Astrocyte of the spinal cord (primary cell): ENCODE measurements at regions not wholly inside any gene's neighbourhood (a gene's known extent, or its start where the extent isn't known, plus 50 kb on each side); places are given as distances from the start of the nearest gene placed in this dataset.
"Not testable (repeated sequence)": the region's sequence is repeated elsewhere in the genome, so short reads cannot be mapped to it uniquely, and the experiment has no call there.

Experiments
- DNase-seq: peaks from one replicate; pipeline ENCODE4 v3.0.0; 2011; ENCODE audit warnings: low read depth, low spot score
- H3K4me3 ChIP-seq: 2 replicates; pipeline ENCODE4 v1.5.1; 2011; ENCODE audit warnings: low read depth, mild to moderate bottlenecking, low read length, moderate library complexity
- in situ Hi-C: cut with HindIII; loops from 2 replicates; pipeline ENCODE4 v1.10.0; 2017; ENCODE audit warnings: low sequenced_read_pairs
- TF ChIP-seq, protein P1 (sequence below): IDR thresholded peaks from 2 replicates; pipeline ENCODE4 v1.5.1; 2012; ENCODE audit warnings: low read depth, mild to moderate bottlenecking, low read length, inconsistent platforms

DNA sequence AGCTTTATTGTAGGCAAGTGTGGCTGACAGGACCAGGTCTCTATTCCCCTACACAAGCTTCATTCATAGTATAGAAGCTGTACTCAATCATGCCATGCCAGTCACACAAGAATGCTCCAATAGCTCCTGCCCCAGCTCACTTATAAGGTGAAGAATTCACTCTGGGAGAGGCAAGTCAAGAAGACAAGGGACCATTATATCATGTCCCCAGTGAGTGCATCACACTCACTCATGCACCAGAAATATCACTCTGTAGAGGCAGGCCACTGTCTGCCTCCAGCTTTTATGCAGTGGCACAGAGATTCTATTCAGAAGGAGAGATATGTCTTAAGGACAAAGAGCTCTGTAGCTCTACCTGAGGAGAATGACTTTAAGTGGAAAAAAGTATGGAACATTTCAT lies 263.2 kb downstream of the GJA1 start:
- in situ Hi-C loops, result no loop called here
- TF ChIP-seq, protein P1, sequence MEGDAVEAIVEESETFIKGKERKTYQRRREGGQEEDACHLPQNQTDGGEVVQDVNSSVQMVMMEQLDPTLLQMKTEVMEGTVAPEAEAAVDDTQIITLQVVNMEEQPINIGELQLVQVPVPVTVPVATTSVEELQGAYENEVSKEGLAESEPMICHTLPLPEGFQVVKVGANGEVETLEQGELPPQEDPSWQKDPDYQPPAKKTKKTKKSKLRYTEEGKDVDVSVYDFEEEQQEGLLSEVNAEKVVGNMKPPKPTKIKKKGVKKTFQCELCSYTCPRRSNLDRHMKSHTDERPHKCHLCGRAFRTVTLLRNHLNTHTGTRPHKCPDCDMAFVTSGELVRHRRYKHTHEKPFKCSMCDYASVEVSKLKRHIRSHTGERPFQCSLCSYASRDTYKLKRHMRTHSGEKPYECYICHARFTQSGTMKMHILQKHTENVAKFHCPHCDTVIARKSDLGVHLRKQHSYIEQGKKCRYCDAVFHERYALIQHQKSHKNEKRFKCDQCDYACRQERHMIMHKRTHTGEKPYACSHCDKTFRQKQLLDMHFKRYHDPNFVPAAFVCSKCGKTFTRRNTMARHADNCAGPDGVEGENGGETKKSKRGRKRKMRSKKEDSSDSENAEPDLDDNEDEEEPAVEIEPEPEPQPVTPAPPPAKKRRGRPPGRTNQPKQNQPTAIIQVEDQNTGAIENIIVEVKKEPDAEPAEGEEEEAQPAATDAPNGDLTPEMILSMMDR, result no peak
- no peak for DNase-seq
- no peak overlapping the region for H3K4me3 ChIP-seq

DNA sequence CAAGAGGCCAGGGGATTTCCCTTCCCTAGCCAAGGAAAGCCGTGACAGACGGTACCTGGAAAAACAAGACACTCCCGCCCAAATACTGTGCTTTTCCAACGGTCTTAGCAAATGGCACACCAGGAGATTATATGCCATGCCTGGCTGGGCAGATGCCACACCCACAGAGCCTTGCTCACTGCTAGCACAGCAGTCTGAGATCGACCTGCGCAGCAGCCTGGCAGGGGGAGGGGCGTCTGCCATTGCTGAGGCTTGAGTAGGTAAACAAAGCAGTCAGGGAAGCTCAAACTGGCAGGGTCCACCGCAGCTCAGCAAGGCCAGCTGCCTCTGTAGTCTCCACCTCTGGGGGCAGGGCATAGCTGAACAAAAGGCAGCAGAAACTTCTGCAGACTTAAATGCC lies 267.7 kb downstream of the GJA1 start:
- H3K4me3 ChIP-seq, in situ Hi-C loops, DNase-seq: not testable (repeated sequence)

DNA sequence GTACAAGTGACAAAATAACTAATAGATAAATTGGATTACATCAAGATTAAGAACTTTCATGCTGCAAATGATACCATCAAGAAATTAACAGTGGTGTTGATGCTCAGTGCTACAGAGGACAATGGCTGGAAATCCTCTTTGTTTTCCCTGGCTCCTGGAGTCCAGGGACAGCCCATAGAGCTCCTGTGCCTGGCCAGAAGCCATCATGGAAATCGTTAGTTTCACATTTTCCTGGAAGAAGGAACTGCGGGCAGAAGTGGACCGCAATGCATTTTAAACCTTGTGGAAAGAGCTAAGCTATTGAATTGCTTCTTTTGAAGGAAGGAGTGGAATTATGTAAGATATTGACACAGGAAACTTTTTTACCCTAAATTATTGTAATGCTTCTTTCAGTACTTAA lies 276.0 kb downstream of the GJA1 start:
- TF ChIP-seq, protein P1, result no peak
- H3K4me3 ChIP-seq, result no peak overlapping the region
- no peak for DNase-seq
- in situ Hi-C loops, result no loop called here

DNA sequence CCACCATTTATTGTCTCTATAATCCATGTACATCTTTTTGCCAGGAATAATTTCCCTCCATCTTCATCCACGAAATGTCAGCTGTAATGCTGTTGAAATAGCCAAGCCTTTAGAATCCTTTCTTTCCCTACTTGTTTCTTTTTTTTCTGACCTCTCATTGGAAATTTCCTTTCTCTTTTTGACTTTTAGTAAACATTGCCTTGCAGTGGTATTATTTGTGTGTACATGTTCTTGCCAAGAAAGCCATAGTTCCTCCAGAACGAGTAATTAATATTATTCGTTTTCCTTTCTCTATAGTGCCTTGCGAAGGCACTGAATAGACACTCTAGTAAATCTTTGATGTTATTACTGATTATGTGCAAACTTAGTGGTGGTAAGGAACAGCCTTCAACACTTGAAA lies 282.2 kb downstream of the GJA1 start:
- TF ChIP-seq, protein P1, result no peak
- no peak for DNase-seq
- no peak overlapping the region for H3K4me3 ChIP-seq
- in situ Hi-C loops, result no loop called here

DNA sequence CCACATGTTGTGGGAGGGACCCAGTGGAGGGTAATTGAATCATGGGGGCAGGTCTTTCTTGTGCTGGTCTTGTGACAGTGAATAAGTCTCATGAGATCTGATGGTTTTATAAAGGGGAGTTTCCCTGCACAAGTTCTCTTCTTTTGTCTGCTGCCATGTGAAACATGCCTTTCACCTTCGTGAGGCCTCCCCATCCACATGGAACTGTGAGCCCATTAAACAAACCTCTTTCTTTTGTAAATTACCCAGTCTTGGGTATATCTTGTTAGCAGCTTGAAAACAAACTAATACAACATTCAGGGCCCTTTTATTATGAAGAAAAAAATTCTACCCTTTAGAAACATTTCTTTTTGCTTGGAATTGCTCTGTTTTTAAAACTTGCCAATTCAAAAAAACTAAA lies 285.4 kb downstream of the GJA1 start:
- H3K4me3 ChIP-seq, DNase-seq, in situ Hi-C loops: not testable (repeated sequence)

DNA sequence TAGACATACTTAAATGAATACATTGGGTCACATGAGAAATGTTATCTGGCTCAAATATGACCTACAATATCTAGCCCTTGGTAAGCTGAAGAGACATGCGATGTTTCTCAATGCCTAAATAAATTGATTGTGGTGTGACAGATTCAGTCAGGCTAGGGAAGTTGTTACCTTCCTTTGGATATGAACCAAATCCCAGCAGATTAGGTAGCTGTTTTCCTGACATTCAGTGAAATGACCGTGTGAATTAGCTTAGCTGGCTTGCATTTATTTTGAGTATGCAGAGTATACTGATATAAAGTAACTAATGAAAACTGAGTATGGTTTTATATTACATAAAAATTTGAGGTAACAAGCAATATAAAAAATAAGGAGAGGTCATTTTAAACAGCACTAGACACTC lies 288.2 kb downstream of the GJA1 start:
- no peak overlapping the region for H3K4me3 ChIP-seq
- in situ Hi-C loops, result no loop called here
- DNase-seq, result no peak
- TF ChIP-seq, protein P1, result no peak

DNA sequence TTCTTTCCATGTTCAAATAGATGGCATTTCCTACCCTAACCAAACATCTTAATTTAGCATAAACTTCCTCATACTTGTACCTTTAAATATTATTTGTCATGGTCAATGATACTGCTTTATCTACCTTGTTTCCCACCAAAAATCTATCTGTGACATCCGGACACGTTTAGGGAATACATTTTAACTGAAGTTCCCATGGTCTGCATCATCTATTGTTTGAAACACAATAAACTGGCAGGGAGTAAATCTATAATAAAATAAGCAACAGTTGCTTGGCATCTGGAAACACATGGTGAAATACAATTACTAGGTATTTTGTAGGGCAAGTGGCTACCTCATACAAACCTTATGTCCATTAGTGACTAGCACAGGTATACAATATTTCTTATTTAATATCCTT lies 289.1 kb downstream of the GJA1 start:
- no peak for DNase-seq
- in situ Hi-C loops, result no loop called here
- H3K4me3 ChIP-seq, result no peak overlapping the region
- TF ChIP-seq, protein P1, result no peak

DNA sequence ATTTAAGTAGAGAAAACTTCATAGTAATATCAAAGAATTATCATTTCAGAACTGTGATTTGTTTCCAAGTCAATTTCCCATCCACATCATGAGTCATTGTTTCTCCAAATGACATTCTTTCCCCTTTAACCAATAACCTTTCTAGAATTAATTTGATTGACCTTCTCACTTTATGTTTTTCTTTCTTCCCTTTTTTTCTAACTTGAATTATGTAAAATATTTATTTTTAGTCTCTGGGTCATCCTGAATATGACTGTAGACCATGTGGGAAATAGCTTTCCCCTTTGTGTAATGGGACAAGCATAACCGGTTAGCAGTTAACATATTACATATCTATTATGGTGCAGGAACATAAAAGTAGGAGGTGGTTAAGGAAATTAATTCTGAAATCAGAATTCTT lies 291.1 kb downstream of the GJA1 start:
- peak; percentile 25 for DNase-seq
- in situ Hi-C loops, result no loop called here
- H3K4me3 ChIP-seq, result no peak overlapping the region
- TF ChIP-seq, protein P1, result no peak
